H9 (cell line): ENCODE measurements at regions not wholly inside any gene's neighbourhood (a gene's known extent, or its start where the extent isn't known, plus 50 kb on each side); places are given as distances from the start of the nearest gene placed in this dataset.

Source experiments
- DNase-seq: peaks from one replicate; pipeline ENCODE4 v3.0.0-alpha.2; 2017
- H2AFZ ChIP-seq: one replicate; pipeline ENCODE4 v1.6.1; 2013; ENCODE audit warnings: mild to moderate bottlenecking, low read length, control low read depth, moderate library complexity
- H2AK5ac ChIP-seq: 2 replicates; pipeline ENCODE4 v1.6.1; 2013; ENCODE audit warnings: low read length, control low read depth, mixed read lengths; ENCODE audit not compliant: insufficient read length
- H2BK120ac ChIP-seq: one replicate; pipeline ENCODE4 v1.6.1; 2013; ENCODE audit warnings: low read depth, mild to moderate bottlenecking, low read length, control low read depth, inconsistent platforms; ENCODE audit not compliant: poor library complexity, severe bottlenecking
- H2BK12ac ChIP-seq: 2 replicates; pipeline ENCODE4 v1.6.1; 2013; ENCODE audit warnings: low read length, control low read depth, mixed read lengths, low read depth; ENCODE audit not compliant: insufficient read length
- H2BK15ac ChIP-seq: 2 replicates; pipeline ENCODE4 v1.6.1; 2013; ENCODE audit warnings: low read depth, low read length, control low read depth
- H2BK20ac ChIP-seq: one replicate; pipeline ENCODE4 v1.6.1; 2013; ENCODE audit warnings: low read depth, mild to moderate bottlenecking, low read length, control low read depth, inconsistent platforms; ENCODE audit not compliant: poor library complexity, severe bottlenecking
- H2BK5ac ChIP-seq: 2 replicates; pipeline ENCODE4 v1.6.1; 2013; ENCODE audit warnings: low read length, control low read depth, mixed read lengths; ENCODE audit not compliant: insufficient read length
- H3K14ac ChIP-seq: 2 replicates; pipeline ENCODE4 v1.6.1; 2013; ENCODE audit warnings: low read length, control low read depth; ENCODE audit not compliant: insufficient read depth
- H3K18ac ChIP-seq: 2 replicates; pipeline ENCODE4 v1.6.1; 2013; ENCODE audit warnings: low read depth, mild to moderate bottlenecking, mixed read lengths, low read length, control low read depth; ENCODE audit not compliant: insufficient read length
- H3K23ac ChIP-seq: 2 replicates; pipeline ENCODE4 v1.6.1; 2013; ENCODE audit warnings: low read length, control low read depth, mixed read lengths, low read depth; ENCODE audit not compliant: insufficient read length
- H3K23me2 ChIP-seq: 2 replicates; pipeline ENCODE4 v1.6.1; 2013; ENCODE audit warnings: low read depth, mild to moderate bottlenecking, mixed read lengths, low read length, control low read depth; ENCODE audit not compliant: insufficient read length, poor library complexity, severe bottlenecking
- H3K27ac ChIP-seq: 2 replicates; pipeline ENCODE4 v1.5.1; 2013; ENCODE audit warnings: low read length, control low read depth, mixed read lengths, low read depth; ENCODE audit not compliant: insufficient read length
- H3K27me3 ChIP-seq: 2 replicates; pipeline ENCODE4 v1.6.1; 2013; ENCODE audit warnings: low read length, control low read depth, inconsistent platforms; ENCODE audit not compliant: insufficient read depth
- H3K4ac ChIP-seq: 2 replicates; pipeline ENCODE4 v1.6.1; 2013; ENCODE audit warnings: low read depth, mild to moderate bottlenecking, control low read depth, inconsistent platforms, low read length, moderate library complexity
- H3K4me1 ChIP-seq: 2 replicates; pipeline ENCODE4 v1.6.1; 2013; ENCODE audit warnings: low read length, control low read depth, inconsistent platforms; ENCODE audit not compliant: insufficient read depth
- H3K4me2 ChIP-seq: 2 replicates; pipeline ENCODE4 v1.6.1; 2013; ENCODE audit warnings: low read length, control low read depth, mixed read lengths; ENCODE audit not compliant: insufficient read length, insufficient read depth
- H3K56ac ChIP-seq: 2 replicates; pipeline ENCODE4 v1.6.1; 2013; ENCODE audit warnings: low read depth, mild to moderate bottlenecking, mixed read lengths, low read length, control low read depth; ENCODE audit not compliant: insufficient read length
- H3K79me1 ChIP-seq: 2 replicates; pipeline ENCODE4 v1.6.1; 2013; ENCODE audit warnings: low read depth, mild to moderate bottlenecking, moderate library complexity, low read length, control low read depth, inconsistent platforms; ENCODE audit not compliant: insufficient read depth, poor library complexity, severe bottlenecking
- H3K79me2 ChIP-seq: 2 replicates; pipeline ENCODE4 v1.6.1; 2013; ENCODE audit warnings: low read length, control low read depth, inconsistent platforms; ENCODE audit not compliant: insufficient read depth
- H3K9ac ChIP-seq: 2 replicates; pipeline ENCODE4 v1.6.1; 2013; ENCODE audit warnings: low read length, control low read depth, mixed read lengths; ENCODE audit not compliant: insufficient read length; ENCODE audit errors: extremely low read depth
- H3K9me3 ChIP-seq: one replicate; pipeline ENCODE4 v1.6.1; 2013; ENCODE audit warnings: low read depth, low read length, inconsistent platforms; ENCODE audit not compliant: control insufficient read depth
- H3T11ph ChIP-seq: one replicate; pipeline ENCODE4 v1.6.1; 2013; ENCODE audit warnings: mild to moderate bottlenecking, low read length, control low read depth, inconsistent platforms
- H4K20me1 ChIP-seq: one replicate; pipeline ENCODE4 v1.6.1; 2013; ENCODE audit not compliant: control insufficient read depth, insufficient read length, insufficient read depth
- H4K5ac ChIP-seq: 2 replicates; pipeline ENCODE4 v1.6.1; 2013; ENCODE audit warnings: low read depth, mild to moderate bottlenecking, mixed read lengths, low read length, control low read depth; ENCODE audit not compliant: insufficient read length
- H4K8ac ChIP-seq: replicated peaks from 2 replicates; pipeline ENCODE4 v1.6.1; 2013; ENCODE audit warnings: low read length, control low read depth, mixed read lengths, low read depth; ENCODE audit not compliant: insufficient read length
- H4K91ac ChIP-seq: 2 replicates; pipeline ENCODE4 v1.6.1; 2013; ENCODE audit warnings: low read depth, mild to moderate bottlenecking, moderate library complexity, mixed read lengths, low read length, control low read depth; ENCODE audit not compliant: insufficient read length
- H3K27ac Mint-ChIP-seq, 3 experiments: 2 replicates in 2 of 3; 3 replicates in 1 of 3; pipeline ENCODE4 v1.8.0; 2020 to 2021; ENCODE audit warnings: mixed read lengths in 3 of 3, mild to moderate bottlenecking in 1 of 3, moderate library complexity in 1 of 3
- H3K27me3 Mint-ChIP-seq: 2 replicates; pipeline ENCODE4 v1.8.0; 2021; ENCODE audit warnings: low read depth, mild to moderate bottlenecking, moderate library complexity, mixed read lengths
- H3K36me3 Mint-ChIP-seq, 3 experiments: 2 replicates in 2 of 3; 3 replicates in 1 of 3; pipeline ENCODE4 v1.8.0; 2020 to 2021; ENCODE audit warnings: low read depth in 3 of 3, mixed read lengths in 3 of 3; ENCODE audit not compliant: insufficient read depth in 1 of 3
- H3K4me1 Mint-ChIP-seq, 2 experiments: 2 replicates each; pipeline ENCODE4 v1.8.0; 2020; ENCODE audit warnings: mixed read lengths in 2 of 2
- H3K4me3 Mint-ChIP-seq, 2 experiments: 2 replicates in 1 of 2; 3 replicates in 1 of 2; pipeline ENCODE4 v1.8.0; 2020 to 2021; ENCODE audit warnings: mild to moderate bottlenecking in 2 of 2, mixed read lengths in 2 of 2, moderate library complexity in 1 of 2
- H3K9me3 Mint-ChIP-seq, 2 experiments: 2 replicates in 1 of 2; 3 replicates in 1 of 2; pipeline ENCODE4 v1.8.0; 2020; ENCODE audit warnings: mild to moderate bottlenecking in 2 of 2, mixed read lengths in 2 of 2, moderate library complexity in 1 of 2
- WGBS: extraction: QIAGEN DNeasy Blood & Tissue Kit; methylation state at CpG from one replicate; pipeline ENCODE4 v1.1.7; 2013; ENCODE audit warnings: missing lambda C conversion rate, low lambda C conversion rate, mixed read lengths; ENCODE audit not compliant: insufficient read length; ENCODE audit errors: extremely low coverage; 5-methylcytosine and 5-hydroxymethylcytosine counted together
- TF ChIP-seq, protein P1 (sequence below): fragments of 200-600 bp; sonication (generic); conservative IDR thresholded peaks from 3 replicates; pipeline ENCODE4 v1.8.0; 2021; ENCODE audit warnings: antibody characterized with exemption, mild to moderate bottlenecking

DNA sequence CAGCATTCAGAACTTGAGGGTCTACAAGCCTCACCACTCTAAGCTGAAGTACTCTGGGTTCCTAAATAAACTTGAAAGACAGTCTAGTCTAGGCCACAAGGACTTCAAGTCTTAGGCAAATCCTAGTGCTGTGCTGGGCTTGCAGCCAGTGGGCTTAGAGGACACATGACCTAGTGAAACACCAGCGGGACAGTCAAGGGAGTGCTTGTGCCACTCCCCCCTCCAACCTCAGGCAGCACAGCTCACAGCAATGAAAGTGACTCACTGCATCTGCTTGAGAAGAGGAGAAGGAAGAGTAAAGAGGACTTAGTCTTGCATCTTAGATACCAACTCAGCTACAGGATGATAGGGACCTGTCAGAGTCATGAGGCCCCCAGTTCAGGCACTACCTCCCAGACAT is 438.1 kb downstream of the IPO8 start:
- Histone ChIP-seq H4K91ac (no peak overlapping the region), H3K14ac (no peak overlapping the region), H2AK5ac (no peak overlapping the region), H3T11ph (no peak overlapping the region), H3K9ac (no peak overlapping the region), H4K20me1 (no peaks in the 10 kb centered on the region), H2AFZ (no peak overlapping the region), H4K5ac (no peak overlapping the region), H3K79me1 (no peaks in the 10 kb centered on the region), H3K56ac (no peak overlapping the region), H3K4ac (no peak overlapping the region), H2BK15ac (no peak overlapping the region), H3K4me2 (no peak overlapping the region), H3K9me3 (no peaks in the 10 kb centered on the region), H3K27me3 (no peaks in the 10 kb centered on the region), H3K23ac (no peak overlapping the region), H3K27ac (no peak overlapping the region), H3K18ac (no peak overlapping the region), H2BK20ac (no peak overlapping the region), H2BK5ac (no peak overlapping the region), H4K8ac (no peak overlapping the region), H2BK12ac (no peak overlapping the region), H3K23me2 (no peaks in the 10 kb centered on the region), H2BK120ac (no peak overlapping the region), H3K4me1 (no peaks in the 10 kb centered on the region), H3K79me2 (no peaks in the 10 kb centered on the region)
- TF ChIP-seq, protein P1, sequence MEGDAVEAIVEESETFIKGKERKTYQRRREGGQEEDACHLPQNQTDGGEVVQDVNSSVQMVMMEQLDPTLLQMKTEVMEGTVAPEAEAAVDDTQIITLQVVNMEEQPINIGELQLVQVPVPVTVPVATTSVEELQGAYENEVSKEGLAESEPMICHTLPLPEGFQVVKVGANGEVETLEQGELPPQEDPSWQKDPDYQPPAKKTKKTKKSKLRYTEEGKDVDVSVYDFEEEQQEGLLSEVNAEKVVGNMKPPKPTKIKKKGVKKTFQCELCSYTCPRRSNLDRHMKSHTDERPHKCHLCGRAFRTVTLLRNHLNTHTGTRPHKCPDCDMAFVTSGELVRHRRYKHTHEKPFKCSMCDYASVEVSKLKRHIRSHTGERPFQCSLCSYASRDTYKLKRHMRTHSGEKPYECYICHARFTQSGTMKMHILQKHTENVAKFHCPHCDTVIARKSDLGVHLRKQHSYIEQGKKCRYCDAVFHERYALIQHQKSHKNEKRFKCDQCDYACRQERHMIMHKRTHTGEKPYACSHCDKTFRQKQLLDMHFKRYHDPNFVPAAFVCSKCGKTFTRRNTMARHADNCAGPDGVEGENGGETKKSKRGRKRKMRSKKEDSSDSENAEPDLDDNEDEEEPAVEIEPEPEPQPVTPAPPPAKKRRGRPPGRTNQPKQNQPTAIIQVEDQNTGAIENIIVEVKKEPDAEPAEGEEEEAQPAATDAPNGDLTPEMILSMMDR: no peak
- DNase-seq: no peak
- H3K27me3 Mint-ChIP-seq: no peaks in the 10 kb centered on the region; the same call in 1 of the 2 replicates
- H3K27ac Mint-ChIP-seq: no peak overlapping the region
- H3K36me3 Mint-ChIP-seq: no peaks in the 10 kb centered on the region
- no peak overlapping the region for H3K4me3 Mint-ChIP-seq
- WGBS: no CpG with 5 or more reads among the region's 1 CpG
- H3K9me3 Mint-ChIP-seq: no peaks in the 10 kb centered on the region
- H3K4me1 Mint-ChIP-seq: peaks cover 4 to 6% of the 10 kb centered on the region in 2 experiments
